SK-N-MC (cell line): ENCODE measurements at regions not wholly inside any gene's neighbourhood (a gene's known extent, or its start where the extent isn't known, plus 50 kb on each side); places are given as distances from the start of the nearest gene placed in this dataset.

Source experiments
- EZH2 ChIP-seq: fragments of 200-600 bp; sonication (generic); IDR thresholded peaks from one replicate; pipeline ENCODE4 v1.6.1; 2017; ENCODE audit warnings: antibody characterized with exemption
- POLR2AphosphoS5 ChIP-seq: IDR thresholded peaks from 2 replicates; pipeline ENCODE4 v1.6.1; 2012; ENCODE audit warnings: mild to moderate bottlenecking, low read depth, low read length, borderline replicate concordance

DNA sequence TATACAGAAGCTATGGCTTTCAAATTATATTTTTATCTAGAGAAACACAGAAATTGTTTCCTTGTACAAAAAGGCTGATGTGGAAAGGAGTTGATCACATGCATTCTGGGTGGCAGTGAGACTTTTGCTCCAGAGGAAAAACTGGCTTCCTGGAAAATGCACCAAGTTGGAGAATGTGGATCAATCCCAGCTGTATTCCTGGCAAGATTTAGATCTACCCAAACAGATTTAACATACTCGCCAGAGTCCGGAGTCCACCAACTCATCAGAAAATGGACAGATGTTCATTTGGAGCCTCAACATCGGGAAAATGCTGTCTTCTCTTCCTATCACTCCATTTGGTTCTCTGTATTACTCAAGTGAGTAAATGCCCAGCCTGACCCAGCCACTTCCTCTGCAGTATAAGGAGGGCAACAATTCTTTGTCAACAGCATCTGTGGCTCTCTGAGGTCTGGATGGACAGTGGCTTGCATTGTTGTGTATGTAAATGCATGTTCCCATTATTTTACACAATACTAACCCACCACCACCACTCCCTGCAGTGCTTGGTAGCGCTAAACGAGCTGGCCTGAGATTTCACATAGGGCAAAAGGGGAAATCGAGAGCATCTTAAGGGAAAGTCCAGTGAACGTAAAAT is 226.2 kb upstream of the IRF2BP2 start:
- TF ChIP-seq EZH2 (no peak), POLR2AphosphoS5 (no peak)
